GM12878 (cell line): ENCODE measurements at regions not wholly inside any gene's neighbourhood (a gene's known extent, or its start where the extent isn't known, plus 50 kb on each side); places are given as distances from the start of the nearest gene placed in this dataset.

ENCODE experiments used
- CBFB ChIP-seq: IDR thresholded peaks from 2 replicates; pipeline ENCODE4 v1.6.1; 2016; ENCODE audit warnings: antibody characterized with exemption, low read depth
- CEBPB ChIP-seq, 2 experiments: fragments of 150-350 bp in 1 of 2; IDR thresholded peaks; 2 replicates each; pipeline ENCODE4 v1.6.1; 2012 to 2014; ENCODE audit warnings: low read depth in 2 of 2, low read length in 2 of 2, borderline replicate concordance in 1 of 2, inconsistent platforms in 1 of 2
- CREB1 ChIP-seq: IDR thresholded peaks from 2 replicates; pipeline ENCODE4 v1.6.1; 2012; ENCODE audit warnings: low read depth, mild to moderate bottlenecking, inconsistent platforms
- CTCF ChIP-seq, 3 experiments: IDR thresholded peaks in 2 of 3; conservative IDR thresholded peaks in 1 of 3; 2 replicates each; pipeline ENCODE4 v1.5.1; 2011; ENCODE audit warnings: low read depth in 3 of 3, low read length in 3 of 3, mild to moderate bottlenecking in 3 of 3, control low read depth in 2 of 3, moderate library complexity in 2 of 3, inconsistent platforms in 1 of 3, mixed read lengths in 1 of 3; ENCODE audit not compliant: control insufficient read depth in 2 of 3, insufficient read depth in 1 of 3; ENCODE audit errors: extremely low read depth in 1 of 3
- E2F4 ChIP-seq: IDR thresholded peaks from 2 replicates; pipeline ENCODE4 v1.6.1; 2012; ENCODE audit warnings: low read depth, low read length, improper control_type of control experiment
- EGR1 ChIP-seq, 2 experiments: IDR thresholded peaks; 1 replicate in 1 of 2; 2 replicates in 1 of 2; pipeline ENCODE4 v1.6.1; 2011 to 2012; ENCODE audit warnings: low read depth in 2 of 2, low read length in 2 of 2, borderline replicate concordance in 1 of 2, mild to moderate bottlenecking in 1 of 2, moderate library complexity in 1 of 2
- EP300 ChIP-seq, 2 experiments: fragments of 150-350 bp in 1 of 2; IDR thresholded peaks; 2 replicates each; pipeline ENCODE4 v1.6.1; 2011 to 2012; ENCODE audit warnings: low read depth in 2 of 2, low read length in 2 of 2, borderline replicate concordance in 1 of 2, improper control_type of control experiment in 1 of 2, inconsistent platforms in 1 of 2; ENCODE audit not compliant: control insufficient read depth in 1 of 2
- HDAC2 ChIP-seq: fragments of 200-600 bp; sonication (generic); IDR thresholded peaks from 2 replicates; pipeline ENCODE4 v1.6.1; 2017
- KDM1A ChIP-seq: fragments of 200-600 bp; sonication (generic); IDR thresholded peaks from 2 replicates; pipeline ENCODE4 v1.6.1; 2016; ENCODE audit warnings: borderline replicate concordance
- NRF1 ChIP-seq: conservative IDR thresholded peaks from 2 replicates; pipeline ENCODE4 v1.6.1; 2011; ENCODE audit warnings: mild to moderate bottlenecking, low read depth, low read length, improper control_type of control experiment
- POLR2A ChIP-seq: IDR thresholded peaks from 2 replicates; pipeline ENCODE4 v1.6.1; 2011; ENCODE audit warnings: low read depth, mild to moderate bottlenecking, low read length
- SKIL ChIP-seq: fragments of 450-650 bp; IDR thresholded peaks from 2 replicates; pipeline ENCODE4 v1.6.1; 2017; ENCODE audit warnings: mild to moderate bottlenecking, low read depth, inconsistent platforms; ENCODE audit not compliant: poor library complexity, severe bottlenecking
- SMARCA5 ChIP-seq: fragments of 450-650 bp; IDR thresholded peaks from 2 replicates; pipeline ENCODE4 v1.6.1; 2017; ENCODE audit warnings: mild to moderate bottlenecking
- SP1 ChIP-seq: IDR thresholded peaks from one replicate; pipeline ENCODE4 v1.6.1; 2011; ENCODE audit warnings: low read depth, low read length

- TF ChIP-seq CTCF (IDR thresholded peaks at IDR 0.05 in 2 of 3, conservative IDR thresholded peaks at IDR 0.05 in 1 of 3; ENCODE audit: control insufficient read depth in 2 of 3, extremely low read depth in 1 of 3, insufficient read depth in 1 of 3, low read depth in 3 of 3, low read length in 3 of 3) (no peak), SKIL (no peak), CEBPB (IDR thresholded peaks at IDR 0.05; ENCODE audit: borderline replicate concordance in 1 of 2, low read depth in 2 of 2, low read length in 2 of 2) (no peak), HDAC2 (no peak), KDM1A (no peak), SP1 (no peak), POLR2A (no peak), E2F4 (no peak), EP300 (IDR thresholded peaks at IDR 0.05; ENCODE audit: borderline replicate concordance in 1 of 2, control insufficient read depth in 1 of 2, low read depth in 2 of 2, low read length in 2 of 2) (no peak), NRF1 (no peak), CREB1 (no peak), EGR1 (IDR thresholded peaks at IDR 0.05; ENCODE audit: borderline replicate concordance in 1 of 2, low read depth in 2 of 2, low read length in 2 of 2) (no peak), SMARCA5 (no peak), CBFB (no peak)
Observed at GRCh38 chr1:118258975-118259374, 73.9 kb upstream of the SPAG17 start.
